GM19468 (cell line): ENCODE measurements at regions not wholly inside any gene's neighbourhood (a gene's known extent, or its start where the extent isn't known, plus 50 kb on each side); places are given as distances from the start of the nearest gene placed in this dataset.

ENCODE experiments used
- ATAC-seq: cut with Tn5 transposase; IDR thresholded peaks from one replicate; pipeline ENCODE4 v1.9.1; 2021; ENCODE audit warnings: mild to moderate bottlenecking, moderate library complexity, moderate number of reproducible peaks; ENCODE audit not compliant: unreplicated experiment; ENCODE audit errors: extremely low read depth

GRCh38 chr6:18893540-18894269 lies 506.6 kb downstream of the RNF144B start:
- ATAC-seq: no peak

GRCh38 chr6:18897350-18897749 lies 510.2 kb downstream of the RNF144B start:
- ATAC-seq: no peak

GRCh38 chr6:18904681-18905080 lies 517.5 kb downstream of the RNF144B start:
- ATAC-seq: no peak

- no peak for ATAC-seq
These were observed 533.6 kb downstream of the RNF144B start for GRCh38 chr6:18920701-18921100.

- no peak for ATAC-seq
These were observed 543.9 kb downstream of the RNF144B start for GRCh38 chr6:18931086-18931485.

GRCh38 chr6:18958146-18958545 lies 571.0 kb downstream of the RNF144B start:
- ATAC-seq: no peak

DNA sequence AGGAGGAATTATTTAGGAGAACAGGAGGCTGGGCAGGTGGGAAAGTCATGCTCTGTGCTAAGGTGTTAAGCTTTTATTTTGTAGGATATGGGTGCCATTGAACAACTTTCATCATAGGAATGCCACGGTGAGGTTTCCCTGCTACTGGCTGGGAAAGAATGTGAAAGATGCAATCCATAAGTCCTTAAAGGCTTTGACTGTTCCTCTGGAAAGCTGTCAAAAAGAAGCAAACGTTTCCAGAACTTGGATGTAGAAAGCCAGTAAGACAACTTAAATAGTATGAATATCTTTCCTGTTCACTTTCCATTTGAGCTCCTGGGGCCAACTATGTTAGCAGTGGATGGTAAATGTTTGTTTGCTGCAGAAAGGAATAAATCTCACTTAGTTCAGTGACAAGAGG lies 574.4 kb downstream of the RNF144B start:
- no peak for ATAC-seq

- no peak for ATAC-seq
These were observed 575.3 kb downstream of the RNF144B start for GRCh38 chr6:18962361-18962905.

GRCh38 chr6:18963439-18963838 lies 576.3 kb downstream of the RNF144B start:
- ATAC-seq: no peak

DNA sequence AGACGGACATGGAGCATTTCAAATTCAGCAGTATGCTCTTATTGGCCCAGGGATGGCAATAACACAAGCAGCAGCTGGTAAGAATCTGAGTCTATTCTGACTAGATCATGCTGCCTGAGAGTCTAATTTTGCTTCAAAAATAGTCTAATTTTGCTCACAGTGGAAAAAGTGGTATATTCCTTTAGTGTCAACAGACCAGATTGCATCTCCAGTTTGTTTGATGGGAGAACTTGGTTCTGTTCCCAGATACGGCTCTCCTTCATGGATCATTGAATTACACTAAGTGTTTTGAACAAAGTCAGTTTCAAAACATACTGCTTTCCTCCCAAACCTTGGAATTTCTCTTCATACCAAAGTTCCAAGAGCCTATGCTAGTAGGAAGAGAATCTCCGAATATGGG lies 586.1 kb downstream of the RNF144B start:
- ATAC-seq: no peak

DNA sequence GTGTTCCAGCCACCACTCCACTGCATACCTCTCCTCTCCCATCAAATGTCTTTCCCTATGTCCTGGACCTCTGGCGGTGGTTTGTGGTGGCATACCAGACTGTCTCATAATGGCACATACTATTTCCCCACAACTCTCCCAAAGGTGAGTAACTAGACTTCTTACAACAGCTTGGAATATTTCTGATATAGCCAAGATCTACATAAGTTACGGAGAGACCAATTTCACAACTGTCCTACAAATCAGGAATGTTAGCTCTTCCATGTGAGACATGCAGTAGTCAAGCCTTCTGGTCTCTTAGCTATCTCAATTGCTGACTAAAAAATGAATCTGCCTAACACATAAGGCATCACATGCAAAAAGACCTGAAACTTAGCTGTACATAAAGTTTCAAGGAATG lies 588.9 kb downstream of the RNF144B start:
- no peak for ATAC-seq

- ATAC-seq: no peak
These were observed 589.8 kb downstream of the RNF144B start for GRCh38 chr6:18976966-18977365.

GRCh38 chr6:18978337-18979128 lies 591.4 kb downstream of the RNF144B start:
- no peak for ATAC-seq

DNA sequence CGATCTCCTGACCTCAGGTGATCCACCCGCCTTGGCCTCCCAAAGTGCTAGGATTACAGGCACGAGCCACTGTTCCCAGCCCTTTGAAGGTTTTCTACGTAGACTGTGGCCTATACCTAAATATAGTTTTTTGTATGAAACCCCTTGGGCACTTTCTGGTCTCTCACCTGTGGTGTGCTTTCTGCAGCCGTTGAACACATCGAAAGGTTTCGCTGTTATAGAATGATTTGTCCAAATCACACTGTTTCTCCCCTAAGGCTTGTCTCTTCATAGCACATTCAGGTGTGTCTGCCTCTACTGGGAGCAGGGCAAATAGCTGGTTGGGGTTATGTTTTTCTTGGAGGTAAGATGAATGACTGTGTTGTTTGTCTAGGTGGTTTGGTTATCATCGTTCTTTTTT lies 597.9 kb downstream of the RNF144B start:
- ATAC-seq: no peak

DNA sequence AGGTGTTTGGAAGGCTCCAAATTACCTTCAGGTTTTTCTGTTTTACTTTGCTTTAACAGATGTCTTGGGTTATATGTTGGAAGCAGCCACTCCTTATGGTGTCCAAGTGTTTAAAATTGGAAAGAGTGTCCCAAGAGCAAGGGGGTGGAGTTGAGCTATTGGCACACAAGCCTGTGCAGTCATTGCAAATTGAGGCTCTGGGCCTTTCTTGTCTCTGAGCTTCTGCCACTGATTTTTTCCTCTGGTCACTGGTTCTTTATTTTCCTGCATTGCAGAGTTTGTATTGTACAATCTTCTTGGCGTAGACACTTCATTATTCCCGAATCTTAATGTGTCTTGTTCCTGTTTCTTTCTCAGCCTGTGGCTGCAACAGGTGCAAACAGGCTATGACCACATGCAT lies 598.8 kb downstream of the RNF144B start:
- ATAC-seq: no peak

GRCh38 chr6:18988636-18989035 lies 601.5 kb downstream of the RNF144B start:
- ATAC-seq: no peak

DNA sequence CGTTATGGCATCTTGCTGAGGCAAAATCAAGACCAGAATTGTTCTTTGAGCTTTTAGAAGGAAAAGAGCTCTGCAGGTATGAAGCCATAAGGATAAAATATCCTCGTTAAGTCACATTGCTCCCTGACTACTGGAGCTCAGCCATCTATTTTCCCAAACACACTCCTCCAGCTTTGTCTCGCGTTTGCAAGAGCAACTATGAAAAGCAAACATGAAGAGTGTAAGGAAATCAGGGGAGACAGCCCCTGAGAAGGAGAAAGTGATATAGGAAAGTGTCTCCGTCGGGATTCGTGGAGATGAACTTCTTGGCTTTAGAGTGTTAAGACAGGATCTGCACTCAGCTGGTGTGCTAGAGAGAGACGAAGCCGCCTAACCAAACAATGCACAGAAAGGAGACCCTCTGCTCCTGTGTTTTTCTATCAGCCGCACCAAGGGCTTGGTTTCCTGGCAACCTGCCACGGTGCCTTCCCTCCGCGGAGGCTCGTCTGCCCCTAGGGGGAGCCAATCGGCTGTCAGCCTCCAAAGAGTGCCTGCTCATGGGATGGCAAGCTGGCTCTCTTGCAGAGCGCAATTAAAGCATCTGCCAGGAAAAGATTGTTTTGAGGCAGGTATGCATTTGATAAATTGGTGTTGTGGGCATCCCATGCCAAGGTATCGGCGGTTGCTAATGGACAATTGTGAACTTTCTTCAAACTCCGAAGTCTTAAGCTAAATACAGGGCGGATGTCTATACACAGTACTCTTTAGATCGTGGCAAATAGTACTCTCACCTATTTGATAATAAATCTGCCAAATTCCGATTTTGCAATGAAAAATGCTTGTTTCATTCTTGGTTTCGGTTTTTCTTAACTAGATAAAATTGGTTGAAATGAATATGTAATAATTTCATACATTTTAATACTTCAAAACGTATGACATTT lies 603.2 kb downstream of the RNF144B start:
- ATAC-seq: peak; percentile 75

- peak; percentile 68 for ATAC-seq
These were observed 610.3 kb downstream of the RNF144B start for GRCh38 chr6:18997375-18997826.

GRCh38 chr6:19002976-19003560 lies 615.9 kb downstream of the RNF144B start:
- no peak for ATAC-seq

DNA sequence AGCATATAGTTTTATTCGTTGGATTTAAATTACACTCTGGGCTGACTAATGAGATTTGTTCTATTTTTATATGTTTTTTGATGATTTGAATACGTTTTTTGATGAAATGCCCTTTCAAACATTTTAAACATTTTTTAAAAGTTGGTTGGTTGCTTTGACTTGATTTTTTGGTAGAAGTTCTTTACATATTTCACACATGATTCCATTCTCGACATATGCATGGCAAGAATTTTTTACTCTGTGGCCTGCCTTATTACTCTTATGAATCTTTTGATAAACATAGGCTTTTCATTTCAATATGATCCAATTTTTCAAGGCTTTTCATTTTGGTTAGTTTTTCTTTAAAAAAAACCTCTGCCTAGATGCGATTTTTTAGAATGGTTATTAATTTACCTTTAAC lies 617.0 kb downstream of the RNF144B start:
- no peak for ATAC-seq
